ENCODE measurements at regions not wholly inside any gene's neighbourhood (a gene's known extent, or its start where the extent isn't known, plus 50 kb on each side); places are given as distances from the start of the nearest gene placed in this dataset.
"Not testable (repeated sequence)": the region's sequence is repeated elsewhere in the genome, so short reads cannot be mapped to it uniquely, and the experiment has no call there.

DNA sequence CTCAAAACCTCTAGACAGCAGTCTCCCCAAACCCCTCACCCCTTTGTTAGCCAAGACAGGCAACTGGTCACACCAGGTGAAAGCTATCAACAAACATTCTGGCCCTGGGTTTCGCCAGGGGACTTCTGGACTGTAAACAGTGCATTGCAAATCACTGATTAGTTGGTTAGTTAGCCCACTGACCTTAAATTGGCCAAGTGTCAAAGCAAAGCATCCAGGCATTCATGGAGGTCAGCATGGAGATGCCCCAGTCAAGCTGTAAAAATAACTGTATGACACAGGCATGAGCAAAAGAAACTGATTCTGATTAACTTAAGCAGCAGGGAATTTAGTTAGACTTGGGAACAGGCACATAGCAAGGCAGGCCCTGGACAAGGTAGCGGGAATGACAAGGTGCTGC is 156.0 kb upstream of the TTC29 start:
- H3K9me3 ChIP-seq (ENCODE audit: control insufficient read depth, insufficient read depth, low read length): no peaks in the 10 kb centered on the region
- H3K36me3 ChIP-seq (ENCODE audit: control insufficient read depth, insufficient read depth, low read length): no peaks in the 10 kb centered on the region
- H3K4me3 ChIP-seq (ENCODE audit: low read depth, low read length): no peak overlapping the region
- H3K9ac ChIP-seq (ENCODE audit: low read depth, low read length): no peak overlapping the region
- no peak overlapping the region for H3K27ac ChIP-seq (ENCODE audit: low read depth, low read length)
- no peaks in the 10 kb centered on the region for H3K27me3 ChIP-seq (ENCODE audit: control insufficient read depth, insufficient read depth, low read length)
- H3K4me1 ChIP-seq (ENCODE audit: control insufficient read depth, insufficient read depth, low read length): 0 out of 2 replicates have a peak, but pooled peaks cover 2% of the 10 kb centered on the region

DNA sequence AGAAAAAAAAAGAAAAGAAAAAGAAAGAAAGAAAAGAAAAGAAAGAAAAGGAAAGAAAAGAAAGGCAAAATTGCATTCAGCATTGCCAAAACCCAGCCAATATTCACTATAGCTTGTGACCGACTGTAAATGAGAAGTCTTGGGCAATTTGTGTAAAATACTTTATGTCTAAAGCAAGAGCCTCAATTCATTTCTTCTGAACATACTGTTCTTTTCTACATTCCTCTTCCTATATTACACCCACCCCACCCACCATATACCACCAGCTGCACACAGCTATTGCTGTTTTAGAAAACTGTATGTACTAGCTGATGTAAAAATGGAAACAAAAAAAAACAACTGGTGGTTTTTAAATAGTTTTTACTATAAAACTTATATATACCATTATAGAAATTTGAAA is 156.9 kb upstream of the TTC29 start:
- no peak overlapping the region for H3K27ac ChIP-seq (ENCODE audit: low read depth, low read length)

DNA sequence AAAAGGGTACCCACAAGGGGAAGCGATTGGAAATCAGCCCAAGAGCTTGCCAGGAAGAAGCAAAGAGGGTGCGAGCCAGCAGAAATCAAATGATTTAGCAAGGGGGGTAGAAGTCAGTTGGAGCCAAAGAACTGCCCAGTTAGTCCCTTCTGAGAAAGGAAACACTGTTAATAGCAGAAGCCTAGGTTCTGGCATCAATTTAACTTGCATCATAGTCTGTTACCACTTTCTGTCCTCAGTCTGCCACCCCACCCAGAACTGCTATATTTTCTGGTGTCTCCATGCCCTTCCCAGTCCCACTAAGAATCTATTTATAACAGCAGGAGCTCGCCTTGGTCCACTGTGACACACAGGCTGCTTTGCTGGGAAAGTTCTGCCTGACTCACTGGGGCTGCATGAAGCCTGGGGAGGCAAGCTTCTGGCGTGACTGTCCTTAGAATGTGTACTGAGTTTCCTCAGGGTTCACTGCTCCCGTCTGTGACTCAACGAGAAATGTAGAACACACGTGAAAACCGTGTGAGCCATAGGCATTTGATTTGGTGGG is 157.8 kb upstream of the TTC29 start:
- H3K27me3 ChIP-seq (ENCODE audit: control insufficient read depth, insufficient read depth, low read length): no peaks in the 10 kb centered on the region
- H3K9me3 ChIP-seq (ENCODE audit: control insufficient read depth, insufficient read depth, low read length): no peaks in the 10 kb centered on the region
- no peak overlapping the region for H3K4me3 ChIP-seq (ENCODE audit: low read depth, low read length)
- H3K27ac ChIP-seq (ENCODE audit: low read depth, low read length): no peak overlapping the region
- H3K36me3 ChIP-seq (ENCODE audit: control insufficient read depth, insufficient read depth, low read length): no peaks in the 10 kb centered on the region
- H3K9ac ChIP-seq (ENCODE audit: low read depth, low read length): no peak overlapping the region
- no peaks in the 10 kb centered on the region for H3K4me1 ChIP-seq (ENCODE audit: control insufficient read depth, insufficient read depth, low read length)

More for the DNA sequence above, 156.9 kb upstream of the TTC29 start:
- no peak overlapping the region for H3K4me3 ChIP-seq (ENCODE audit: low read depth, low read length)
- H3K9me3 ChIP-seq (ENCODE audit: control insufficient read depth, insufficient read depth, low read length): no peaks in the 10 kb centered on the region
- H3K4me1 ChIP-seq (ENCODE audit: control insufficient read depth, insufficient read depth, low read length): no peaks in the 10 kb centered on the region
- no peaks in the 10 kb centered on the region for H3K27me3 ChIP-seq (ENCODE audit: control insufficient read depth, insufficient read depth, low read length)
- H3K9ac ChIP-seq (ENCODE audit: low read depth, low read length): no peak overlapping the region
- no peaks in the 10 kb centered on the region for H3K36me3 ChIP-seq (ENCODE audit: control insufficient read depth, insufficient read depth, low read length)

DNA sequence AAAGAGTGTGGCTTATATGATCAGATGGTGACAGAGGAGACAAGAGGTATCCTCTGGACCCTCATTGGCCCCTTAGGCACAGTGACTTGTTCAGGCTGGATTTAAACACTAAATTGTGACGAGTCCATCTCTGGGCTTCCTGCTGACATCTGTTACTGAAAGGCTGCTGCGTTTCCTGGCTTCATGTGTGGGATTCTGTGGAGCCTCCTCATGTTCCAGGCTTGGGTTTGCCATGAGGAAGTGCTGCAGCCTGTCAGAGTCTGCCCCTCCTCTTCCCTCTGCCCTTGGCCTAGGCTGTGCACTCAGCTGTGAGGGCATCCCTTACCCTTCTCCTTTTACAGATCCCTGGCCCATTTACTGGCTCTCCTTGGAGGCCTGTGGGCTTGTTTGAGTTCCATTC is 159.1 kb upstream of the TTC29 start:
- no peaks in the 10 kb centered on the region for H3K27me3 ChIP-seq (ENCODE audit: control insufficient read depth, insufficient read depth, low read length)
- H3K36me3 ChIP-seq (ENCODE audit: control insufficient read depth, insufficient read depth, low read length): no peaks in the 10 kb centered on the region
- H3K27ac ChIP-seq (ENCODE audit: low read depth, low read length): no peak overlapping the region

DNA sequence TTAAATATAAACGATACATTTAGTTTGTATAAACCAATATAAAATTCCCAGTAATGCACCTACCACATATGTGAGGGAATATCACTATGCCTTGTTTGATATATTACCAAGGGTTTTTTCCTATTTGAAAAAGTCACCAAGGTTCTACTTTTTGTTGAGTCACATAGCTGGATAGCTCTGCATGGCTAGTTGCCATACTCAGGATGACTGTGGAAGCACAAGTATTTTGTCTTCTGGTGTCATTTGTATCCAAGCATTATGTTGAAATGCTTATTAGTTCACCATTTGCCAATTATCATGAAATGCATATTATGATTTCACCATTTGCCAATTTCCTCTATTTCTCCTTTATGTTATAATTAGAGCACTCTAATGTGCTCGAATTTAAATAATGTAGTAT is 162.7 kb upstream of the TTC29 start:
- no peak overlapping the region for H3K27ac ChIP-seq (ENCODE audit: low read depth, low read length)
- H3K4me3 ChIP-seq (ENCODE audit: low read depth, low read length): no peak overlapping the region
- H3K27me3 ChIP-seq (ENCODE audit: control insufficient read depth, insufficient read depth, low read length): no peaks in the 10 kb centered on the region
- H3K4me1 ChIP-seq (ENCODE audit: control insufficient read depth, insufficient read depth, low read length): no peaks in the 10 kb centered on the region
- H3K9ac ChIP-seq (ENCODE audit: low read depth, low read length): no peak overlapping the region
- H3K9me3 ChIP-seq (ENCODE audit: control insufficient read depth, insufficient read depth, low read length): no peaks in the 10 kb centered on the region
- no peaks in the 10 kb centered on the region for H3K36me3 ChIP-seq (ENCODE audit: control insufficient read depth, insufficient read depth, low read length)

More for the DNA sequence above, 159.1 kb upstream of the TTC29 start:
- no peaks in the 10 kb centered on the region for H3K9me3 ChIP-seq (ENCODE audit: control insufficient read depth, insufficient read depth, low read length)
- H3K4me3 ChIP-seq (ENCODE audit: low read depth, low read length): no peak overlapping the region
- no peaks in the 10 kb centered on the region for H3K4me1 ChIP-seq (ENCODE audit: control insufficient read depth, insufficient read depth, low read length)
- no peak overlapping the region for H3K9ac ChIP-seq (ENCODE audit: low read depth, low read length)

DNA sequence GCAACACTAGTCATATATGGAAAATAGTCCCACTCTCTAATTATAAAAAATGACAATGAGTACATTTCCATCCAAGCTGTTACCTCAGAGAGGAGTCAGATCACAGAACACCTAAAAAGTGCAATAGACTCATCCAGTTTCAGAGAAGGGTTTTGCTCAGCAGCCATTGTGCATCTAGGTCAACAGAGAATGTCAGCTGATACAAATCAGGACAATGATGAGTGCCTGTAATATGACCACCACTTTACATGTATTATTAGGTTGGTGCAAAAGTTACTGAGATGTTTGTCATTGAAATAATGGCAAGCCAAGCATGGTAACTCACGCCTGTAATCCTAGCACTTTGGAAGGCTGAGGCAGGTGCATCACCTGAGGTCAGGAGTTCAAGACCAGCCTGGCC is 164.1 kb upstream of the TTC29 start:
- no peaks in the 10 kb centered on the region for H3K4me1 ChIP-seq (ENCODE audit: control insufficient read depth, insufficient read depth, low read length)
- no peak overlapping the region for H3K4me3 ChIP-seq (ENCODE audit: low read depth, low read length)
- H3K27ac ChIP-seq (ENCODE audit: low read depth, low read length): no peak overlapping the region
- no peaks in the 10 kb centered on the region for H3K9me3 ChIP-seq (ENCODE audit: control insufficient read depth, insufficient read depth, low read length)
- H3K9ac ChIP-seq (ENCODE audit: low read depth, low read length): no peak overlapping the region
- no peaks in the 10 kb centered on the region for H3K36me3 ChIP-seq (ENCODE audit: control insufficient read depth, insufficient read depth, low read length)
- no peaks in the 10 kb centered on the region for H3K27me3 ChIP-seq (ENCODE audit: control insufficient read depth, insufficient read depth, low read length)

DNA sequence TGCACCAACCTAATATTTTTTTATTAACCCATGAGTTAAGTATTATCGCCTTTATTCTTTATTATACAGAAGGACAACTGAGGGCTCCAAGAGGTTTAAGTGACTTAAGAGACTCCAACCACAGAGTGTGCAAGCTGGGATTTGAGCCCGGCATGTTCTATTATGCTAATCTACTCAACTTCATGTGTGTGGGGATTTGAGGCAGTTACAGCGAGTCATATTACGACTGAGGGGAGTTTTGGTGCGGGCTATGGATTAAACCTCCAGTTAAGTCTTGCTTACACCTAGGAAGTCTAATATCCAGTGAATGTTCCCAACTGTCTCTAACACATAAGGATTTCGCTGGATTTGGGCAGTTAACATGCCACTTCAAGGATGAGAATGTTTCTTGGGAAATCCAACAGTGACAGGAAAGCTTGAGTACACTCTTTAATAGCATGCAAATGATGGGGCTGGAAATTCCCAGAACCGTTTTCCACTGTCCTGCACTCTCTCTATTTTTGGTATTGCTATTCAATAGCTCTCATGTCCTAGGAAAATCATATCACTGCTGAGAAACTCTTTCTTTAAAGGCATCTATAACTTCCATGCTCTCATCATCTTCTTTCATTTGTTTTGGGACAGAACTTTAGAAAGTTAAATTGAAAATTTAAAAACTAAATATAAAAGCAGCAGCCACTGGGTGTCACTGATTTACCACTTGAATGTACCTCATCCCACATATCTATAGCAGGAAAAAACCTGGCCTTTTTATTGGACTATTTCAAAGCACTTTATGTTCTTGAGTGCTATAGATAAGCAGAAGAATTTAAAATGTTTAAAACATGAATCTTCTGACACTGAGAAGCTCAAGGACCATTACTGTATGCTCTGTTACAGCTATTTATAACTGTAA is 165.1 kb upstream of the TTC29 start:
- no peak overlapping the region for H3K27ac ChIP-seq (ENCODE audit: low read depth, low read length)
- H3K4me3 ChIP-seq (ENCODE audit: low read depth, low read length): no peak overlapping the region
- H3K27me3 ChIP-seq (ENCODE audit: control insufficient read depth, insufficient read depth, low read length): no peaks in the 10 kb centered on the region
- no peaks in the 10 kb centered on the region for H3K36me3 ChIP-seq (ENCODE audit: control insufficient read depth, insufficient read depth, low read length)
- H3K4me1 ChIP-seq (ENCODE audit: control insufficient read depth, insufficient read depth, low read length): no peaks in the 10 kb centered on the region
- no peak overlapping the region for H3K9ac ChIP-seq (ENCODE audit: low read depth, low read length)
- no peaks in the 10 kb centered on the region for H3K9me3 ChIP-seq (ENCODE audit: control insufficient read depth, insufficient read depth, low read length)

DNA sequence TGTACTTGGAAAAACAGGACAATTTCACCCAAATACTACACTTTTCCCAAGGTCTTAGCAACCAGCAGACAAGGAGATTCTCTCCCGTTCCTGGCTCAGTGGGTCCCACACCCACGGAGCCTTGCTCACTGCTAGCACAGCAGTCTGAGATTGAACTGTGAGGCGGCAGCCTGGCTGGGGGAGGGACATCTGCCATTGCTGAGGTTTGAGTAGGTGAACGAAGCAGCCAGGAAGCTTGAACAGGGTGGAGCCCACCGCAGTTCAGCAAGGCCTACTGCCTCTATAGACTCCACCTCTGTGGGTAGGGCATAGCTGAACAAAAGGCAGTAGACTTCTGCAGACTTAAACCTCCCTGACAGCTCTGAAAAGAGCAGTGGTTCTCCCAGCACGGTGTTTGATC is 166.5 kb upstream of the TTC29 start:
- H3K27ac ChIP-seq (ENCODE audit: low read depth, low read length); H3K4me1 ChIP-seq (ENCODE audit: control insufficient read depth, insufficient read depth, low read length); H3K27me3 ChIP-seq (ENCODE audit: control insufficient read depth, insufficient read depth, low read length); H3K9me3 ChIP-seq (ENCODE audit: control insufficient read depth, insufficient read depth, low read length); H3K4me3 ChIP-seq (ENCODE audit: low read depth, low read length); H3K9ac ChIP-seq (ENCODE audit: low read depth, low read length); H3K36me3 ChIP-seq (ENCODE audit: control insufficient read depth, insufficient read depth, low read length): not testable (repeated sequence)

DNA sequence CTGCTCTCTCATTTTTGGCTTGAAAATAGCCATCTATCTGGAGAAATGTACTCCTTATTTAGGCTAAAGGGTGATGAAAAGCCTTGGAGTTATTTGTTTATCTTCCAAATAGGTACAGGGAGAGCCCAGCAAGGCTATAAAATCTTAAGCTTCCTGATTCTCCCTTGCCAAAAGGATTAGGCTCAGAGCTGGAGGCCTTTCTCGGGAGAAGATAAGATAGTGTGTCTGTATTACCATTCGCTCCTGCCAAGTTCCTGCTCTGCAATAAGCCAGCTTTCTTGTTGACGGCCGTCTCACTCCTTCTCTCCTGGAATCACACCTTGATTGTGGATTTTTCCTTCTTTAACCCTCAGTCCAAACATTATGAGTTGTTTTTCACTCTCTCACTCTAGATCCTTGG is 171.8 kb upstream of the TTC29 start:
- Histone ChIP-seq H3K27me3 (ENCODE audit: control insufficient read depth, insufficient read depth, low read length) (no peaks in the 10 kb centered on the region), H3K9me3 (ENCODE audit: control insufficient read depth, insufficient read depth, low read length) (no peaks in the 10 kb centered on the region), H3K4me1 (ENCODE audit: control insufficient read depth, insufficient read depth, low read length) (no peaks in the 10 kb centered on the region), H3K27ac (ENCODE audit: low read depth, low read length) (no peak overlapping the region), H3K36me3 (ENCODE audit: control insufficient read depth, insufficient read depth, low read length) (no peaks in the 10 kb centered on the region), H3K4me3 (ENCODE audit: low read depth, low read length) (no peak overlapping the region), H3K9ac (ENCODE audit: low read depth, low read length) (no peak overlapping the region)

DNA sequence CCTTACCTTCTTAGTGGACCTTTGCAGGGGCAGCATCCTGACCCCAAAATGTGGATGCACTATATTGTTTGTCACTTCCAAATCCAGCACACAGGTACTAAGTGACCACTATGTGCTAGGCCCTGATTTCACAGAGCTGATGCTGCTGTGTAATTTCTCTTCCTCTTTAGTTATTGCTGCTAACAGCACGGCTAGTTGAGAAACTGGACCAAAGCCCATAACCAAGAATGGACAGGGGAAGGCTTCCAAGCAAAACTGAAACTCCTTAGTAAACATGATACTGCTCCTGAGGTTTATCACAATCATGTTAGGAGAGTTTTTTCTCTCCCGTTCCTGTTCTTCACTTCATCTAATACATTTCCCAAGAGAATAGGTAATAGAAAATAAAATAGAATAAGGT is 172.9 kb upstream of the TTC29 start:
- no peaks in the 10 kb centered on the region for H3K36me3 ChIP-seq (ENCODE audit: control insufficient read depth, insufficient read depth, low read length)
- H3K27ac ChIP-seq (ENCODE audit: low read depth, low read length): no peak overlapping the region
- H3K4me1 ChIP-seq (ENCODE audit: control insufficient read depth, insufficient read depth, low read length): no peaks in the 10 kb centered on the region

DNA sequence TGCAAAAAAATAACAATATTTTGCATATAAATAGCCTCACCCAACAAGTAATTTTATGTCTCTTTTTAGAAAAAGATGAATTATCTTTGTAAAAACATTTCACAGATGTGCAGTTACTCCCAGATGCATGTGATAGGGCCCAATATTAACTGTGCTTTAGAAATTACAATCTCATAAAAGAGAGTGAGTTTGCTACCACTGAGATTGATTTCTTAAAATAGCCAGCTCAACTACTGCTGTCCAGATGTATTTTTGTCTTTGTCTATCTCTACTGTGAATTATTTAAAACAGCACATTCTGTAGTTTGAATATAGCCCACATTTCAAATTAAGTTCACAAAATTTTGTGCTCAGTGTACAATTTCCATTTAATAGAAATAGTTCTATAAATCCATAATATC is 177.0 kb upstream of the TTC29 start:
- Histone ChIP-seq H3K9me3 (ENCODE audit: control insufficient read depth, insufficient read depth, low read length) (no peaks in the 10 kb centered on the region), H3K36me3 (ENCODE audit: control insufficient read depth, insufficient read depth, low read length) (no peaks in the 10 kb centered on the region), H3K4me1 (ENCODE audit: control insufficient read depth, insufficient read depth, low read length) (no peaks in the 10 kb centered on the region), H3K9ac (ENCODE audit: low read depth, low read length) (no peak overlapping the region), H3K27me3 (ENCODE audit: control insufficient read depth, insufficient read depth, low read length) (no peaks in the 10 kb centered on the region), H3K4me3 (ENCODE audit: low read depth, low read length) (no peak overlapping the region), H3K27ac (ENCODE audit: low read depth, low read length) (no peak overlapping the region)

More for the DNA sequence above, 172.9 kb upstream of the TTC29 start:
- no peak overlapping the region for H3K9ac ChIP-seq (ENCODE audit: low read depth, low read length)
- no peaks in the 10 kb centered on the region for H3K27me3 ChIP-seq (ENCODE audit: control insufficient read depth, insufficient read depth, low read length)
- H3K4me3 ChIP-seq (ENCODE audit: low read depth, low read length): no peak overlapping the region
- H3K9me3 ChIP-seq (ENCODE audit: control insufficient read depth, insufficient read depth, low read length): no peaks in the 10 kb centered on the region
